Calu3 (cell line): ENCODE measurements at regions not wholly inside any gene's neighbourhood (a gene's known extent, or its start where the extent isn't known, plus 50 kb on each side); places are given as distances from the start of the nearest gene placed in this dataset.

Experiments
- BruUV-seq: library from RNA; stranded (reverse); fragments of 400-500 nt; replicated peaks from 2 replicates; lab custom pipeline; 2021; lab: Mats Ljungman, UMichigan
- CTCF ChIA-PET: fragments of 300-600 bp; sonication (Branson Sonifier 250); formaldehyde crosslinking; loops from one replicate; lab custom pipeline; 2022; ENCODE audit warnings: antibody characterized with exemption; lab: Charles Lee
- DNase-seq: peaks from one replicate; pipeline ENCODE4 v3.0.0; 2022
- H3K27ac Mint-ChIP-seq: one replicate; pipeline ENCODE4 v1.8.0; 2022; ENCODE audit warnings: mixed read lengths; ENCODE audit not compliant: unreplicated experiment
- H3K27me3 Mint-ChIP-seq: one replicate; pipeline ENCODE4 v1.8.0; 2022; ENCODE audit warnings: mixed read lengths; ENCODE audit not compliant: unreplicated experiment
- H3K36me3 Mint-ChIP-seq: one replicate; pipeline ENCODE4 v1.8.0; 2022; ENCODE audit warnings: mild to moderate bottlenecking, moderate library complexity, mixed read lengths; ENCODE audit not compliant: insufficient read depth, unreplicated experiment
- H3K4me1 Mint-ChIP-seq: one replicate; pipeline ENCODE4 v1.8.0; 2022; ENCODE audit warnings: mild to moderate bottlenecking, low read depth, mixed read lengths; ENCODE audit not compliant: unreplicated experiment
- H3K4me3 Mint-ChIP-seq: one replicate; pipeline ENCODE4 v1.8.0; 2022; ENCODE audit warnings: mild to moderate bottlenecking, low read depth, moderate library complexity, mixed read lengths; ENCODE audit not compliant: unreplicated experiment
- H3K9me3 Mint-ChIP-seq: one replicate; pipeline ENCODE4 v1.8.0; 2022; ENCODE audit warnings: low read depth, mixed read lengths; ENCODE audit not compliant: unreplicated experiment
- CTCF ChIP-seq: fragments of 200-600 bp; IDR thresholded peaks from one replicate; pipeline ENCODE4 v1.8.0; 2022; ENCODE audit warnings: antibody characterized with exemption; ENCODE audit not compliant: unreplicated experiment
- intact Hi-C: fragments of 100-400 bp; cut with micrococcal nuclease; formaldehyde crosslinking; loops from one replicate; pipeline ENCODE4 v1.10.0; 2022; ENCODE audit not compliant: unreplicated experiment

- CTCF ChIA-PET: interaction anchor here (1.0 kb wide), 1 partner anchor 9 kb away, joined by 3 read pairs; no protein-coding TSS in a partner anchor
- H3K4me3 Mint-ChIP-seq: no peak overlapping the region
- BruUV-seq: no TSS peak
- no peak overlapping the region for H3K27ac Mint-ChIP-seq
- DNase-seq: no peak
- no peaks in the 10 kb centered on the region for H3K36me3 Mint-ChIP-seq
- intact Hi-C loops: no loop called here
- H3K4me1 Mint-ChIP-seq: peaks cover 8% of the 10 kb centered on the region
- no peak for TF ChIP-seq CTCF
- peaks cover 18% of the 10 kb centered on the region for H3K9me3 Mint-ChIP-seq
- no peaks in the 10 kb centered on the region for H3K27me3 Mint-ChIP-seq
Observed at GRCh38 chr20:52921340-52921739, 50.8 kb upstream of the TSHZ2 start.

GRCh38 chr20:52918311-52918710 is 53.8 kb upstream of the TSHZ2 start:
- no peak for DNase-seq
- no peak overlapping the region for H3K27ac Mint-ChIP-seq
- H3K36me3 Mint-ChIP-seq: no peaks in the 10 kb centered on the region
- H3K9me3 Mint-ChIP-seq: peaks cover 8% of the 10 kb centered on the region
- BruUV-seq: no TSS peak
- no peaks in the 10 kb centered on the region for H3K27me3 Mint-ChIP-seq
- intact Hi-C loops: no loop called here
- no peak for TF ChIP-seq CTCF
- CTCF ChIA-PET: no interaction called here
- H3K4me1 Mint-ChIP-seq: peaks cover 4% of the 10 kb centered on the region
- H3K4me3 Mint-ChIP-seq: no peak overlapping the region

GRCh38 chr20:52915564-52915963 is 56.6 kb upstream of the TSHZ2 start:
- peaks cover under 1% of the 10 kb centered on the region for H3K27me3 Mint-ChIP-seq
- no peak for DNase-seq
- H3K27ac Mint-ChIP-seq: no peak overlapping the region
- intact Hi-C loops: no loop called here
- peaks cover 2% of the 10 kb centered on the region for H3K9me3 Mint-ChIP-seq
- BruUV-seq: no TSS peak
- no peak for TF ChIP-seq CTCF
- H3K36me3 Mint-ChIP-seq: no peaks in the 10 kb centered on the region
- no peak overlapping the region for H3K4me3 Mint-ChIP-seq
- H3K4me1 Mint-ChIP-seq: no peaks in the 10 kb centered on the region
- CTCF ChIA-PET: no interaction called here

- peaks cover 7% of the 10 kb centered on the region for H3K27me3 Mint-ChIP-seq
- no peak for TF ChIP-seq CTCF
- BruUV-seq: no TSS peak
- H3K9me3 Mint-ChIP-seq: peaks cover 5% of the 10 kb centered on the region
- DNase-seq: no peak
- CTCF ChIA-PET: no interaction called here
- no peaks in the 10 kb centered on the region for H3K4me1 Mint-ChIP-seq
- no peak overlapping the region for H3K4me3 Mint-ChIP-seq
- H3K36me3 Mint-ChIP-seq: no peaks in the 10 kb centered on the region
- intact Hi-C loops: no loop called here
- no peak overlapping the region for H3K27ac Mint-ChIP-seq
Observed at GRCh38 chr20:52914870-52915269, 57.3 kb upstream of the TSHZ2 start.
